Activated B cell treated with CpG ODN at 0.5 μM for 24 hours (primary cell): ENCODE measurements at regions not wholly inside any gene's neighbourhood (a gene's known extent, or its start where the extent isn't known, plus 50 kb on each side); places are given as distances from the start of the nearest gene placed in this dataset.

Experiments
- ATAC-seq: fragments of 200-7000 bp; cut with Tn5 transposase; one replicate; pipeline ENCODE4 v1.10.0; 2021; ENCODE audit warnings: low read depth, mild to moderate bottlenecking, moderate library complexity
- CTCF ChIA-PET: fragments of 350-600 bp; sonication (Branson Sonifier 250); formaldehyde crosslinking; loops from one replicate; lab custom pipeline; 2021; ENCODE audit warnings: antibody characterized with exemption; lab: Charles Lee
- POLR2A ChIA-PET: fragments of 350-600 bp; sonication (Branson Sonifier 250); formaldehyde crosslinking; loops from one replicate; lab custom pipeline; 2021; ENCODE audit warnings: antibody characterized with exemption; lab: Charles Lee
- DNase-seq: peaks from one replicate; pipeline ENCODE4 v3.0.0; 2022
- H3K27ac Mint-ChIP-seq: one replicate; pipeline ENCODE4 v1.8.0; 2020; ENCODE audit warnings: mixed read lengths
- H3K27me3 Mint-ChIP-seq: one replicate; pipeline ENCODE4 v1.8.0; 2021; ENCODE audit warnings: mixed read lengths
- H3K36me3 Mint-ChIP-seq: one replicate; pipeline ENCODE4 v1.8.0; 2021; ENCODE audit warnings: low read depth, mixed read lengths
- H3K4me1 Mint-ChIP-seq: one replicate; pipeline ENCODE4 v1.8.0; 2021; ENCODE audit warnings: mixed read lengths
- H3K4me3 Mint-ChIP-seq: one replicate; pipeline ENCODE4 v1.8.0; 2020; ENCODE audit warnings: mild to moderate bottlenecking, mixed read lengths
- H3K9me3 Mint-ChIP-seq: one replicate; pipeline ENCODE4 v1.8.0; 2020; ENCODE audit warnings: mixed read lengths
- intact Hi-C: fragments of 100-400 bp; cut with micrococcal nuclease; formaldehyde crosslinking; loops from one replicate; pipeline ENCODE4 v1.15.1; 2024
- TF ChIP-seq, protein P1 (sequence below): fragments of 200-600 bp; IDR thresholded peaks from one replicate; pipeline ENCODE4 v1.8.0; 2022; ENCODE audit warnings: antibody characterized with exemption, mild to moderate bottlenecking

- intact Hi-C loops: no loop called here
- no peak for DNase-seq
- ATAC-seq: no peak
Measured at GRCh38 chr2:83595121-83595690, 863.9 kb downstream of the SUCLG1 start.

GRCh38 chr2:83594241-83595120 lies 864.6 kb downstream of the SUCLG1 start:
- Mint-ChIP-seq H3K4me1 (no peaks in the 10 kb centered on the region), H3K4me3 (no peak overlapping the region), H3K27ac (no peak overlapping the region), H3K36me3 (no peaks in the 10 kb centered on the region), H3K27me3 (no peaks in the 10 kb centered on the region), H3K9me3 (peaks cover 4% of the 10 kb centered on the region)
- TF ChIP-seq, protein P1, sequence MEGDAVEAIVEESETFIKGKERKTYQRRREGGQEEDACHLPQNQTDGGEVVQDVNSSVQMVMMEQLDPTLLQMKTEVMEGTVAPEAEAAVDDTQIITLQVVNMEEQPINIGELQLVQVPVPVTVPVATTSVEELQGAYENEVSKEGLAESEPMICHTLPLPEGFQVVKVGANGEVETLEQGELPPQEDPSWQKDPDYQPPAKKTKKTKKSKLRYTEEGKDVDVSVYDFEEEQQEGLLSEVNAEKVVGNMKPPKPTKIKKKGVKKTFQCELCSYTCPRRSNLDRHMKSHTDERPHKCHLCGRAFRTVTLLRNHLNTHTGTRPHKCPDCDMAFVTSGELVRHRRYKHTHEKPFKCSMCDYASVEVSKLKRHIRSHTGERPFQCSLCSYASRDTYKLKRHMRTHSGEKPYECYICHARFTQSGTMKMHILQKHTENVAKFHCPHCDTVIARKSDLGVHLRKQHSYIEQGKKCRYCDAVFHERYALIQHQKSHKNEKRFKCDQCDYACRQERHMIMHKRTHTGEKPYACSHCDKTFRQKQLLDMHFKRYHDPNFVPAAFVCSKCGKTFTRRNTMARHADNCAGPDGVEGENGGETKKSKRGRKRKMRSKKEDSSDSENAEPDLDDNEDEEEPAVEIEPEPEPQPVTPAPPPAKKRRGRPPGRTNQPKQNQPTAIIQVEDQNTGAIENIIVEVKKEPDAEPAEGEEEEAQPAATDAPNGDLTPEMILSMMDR: no peak
- intact Hi-C loops: no loop called here
- ChIA-PET CTCF (no interaction called here), POLR2A (no interaction called here)
- ATAC-seq: no peak
- DNase-seq: no peak

More at GRCh38 chr2:83595121-83595690, 863.9 kb downstream of the SUCLG1 start:
- H3K36me3 Mint-ChIP-seq: no peaks in the 10 kb centered on the region
- peaks cover 7% of the 10 kb centered on the region for H3K9me3 Mint-ChIP-seq
- H3K4me3 Mint-ChIP-seq: no peak overlapping the region
- ChIA-PET CTCF (no interaction called here), POLR2A (no interaction called here)
- H3K4me1 Mint-ChIP-seq: no peaks in the 10 kb centered on the region
- TF ChIP-seq, protein P1: no peak
- no peak overlapping the region for H3K27ac Mint-ChIP-seq
- no peaks in the 10 kb centered on the region for H3K27me3 Mint-ChIP-seq

- ChIA-PET POLR2A (no interaction called here), CTCF (no interaction called here)
- H3K27ac Mint-ChIP-seq: no peak overlapping the region
- H3K4me1 Mint-ChIP-seq: no peaks in the 10 kb centered on the region
- DNase-seq (no peak), ATAC-seq (no peak)
- TF ChIP-seq, protein P1: no peak
- peaks cover 2% of the 10 kb centered on the region for H3K9me3 Mint-ChIP-seq
- no peaks in the 10 kb centered on the region for H3K27me3 Mint-ChIP-seq
- H3K4me3 Mint-ChIP-seq: no peak overlapping the region
- H3K36me3 Mint-ChIP-seq: no peaks in the 10 kb centered on the region
- intact Hi-C loops: no loop called here
Measured at GRCh38 chr2:83587309-83587708, 871.8 kb downstream of the SUCLG1 start.

- TF ChIP-seq, protein P1: no peak
- Mint-ChIP-seq H3K4me1 (no peaks in the 10 kb centered on the region), H3K27ac (no peak overlapping the region), H3K9me3 (peaks cover 2% of the 10 kb centered on the region), H3K27me3 (no peaks in the 10 kb centered on the region), H3K36me3 (no peaks in the 10 kb centered on the region), H3K4me3 (no peak overlapping the region)
- no peak for DNase-seq
- intact Hi-C loops: no loop called here
- no peak for ATAC-seq
- ChIA-PET CTCF (no interaction called here), POLR2A (no interaction called here)
Measured at GRCh38 chr2:83585250-83585649, 873.8 kb downstream of the SUCLG1 start.

GRCh38 chr2:83584672-83585071 lies 874.4 kb downstream of the SUCLG1 start:
- H3K4me1 Mint-ChIP-seq: no peaks in the 10 kb centered on the region
- intact Hi-C loops: no loop called here
- CTCF ChIA-PET: no interaction called here
- H3K9me3 Mint-ChIP-seq: peaks cover 2% of the 10 kb centered on the region
- POLR2A ChIA-PET: no interaction called here
- no peak for ATAC-seq
- H3K27me3 Mint-ChIP-seq: no peaks in the 10 kb centered on the region
- no peak for DNase-seq
- TF ChIP-seq, protein P1: no peak
- H3K36me3 Mint-ChIP-seq: no peaks in the 10 kb centered on the region
- H3K27ac Mint-ChIP-seq: no peak overlapping the region
- no peak overlapping the region for H3K4me3 Mint-ChIP-seq
